AG09319 (cell line): ENCODE measurements at regions not wholly inside any gene's neighbourhood (a gene's known extent, or its start where the extent isn't known, plus 50 kb on each side); places are given as distances from the start of the nearest gene placed in this dataset.

Experiments
- DNase-seq: peaks from one replicate; pipeline ENCODE4 v3.0.0-alpha.2; 2010; ENCODE audit warnings: low read depth; ENCODE audit errors: extremely low read depth
- CTCF ChIP-seq: IDR thresholded peaks from 2 replicates; pipeline ENCODE4 v1.5.1; 2011; ENCODE audit warnings: low read depth, mild to moderate bottlenecking, inconsistent platforms, low read length, moderate library complexity

DNA sequence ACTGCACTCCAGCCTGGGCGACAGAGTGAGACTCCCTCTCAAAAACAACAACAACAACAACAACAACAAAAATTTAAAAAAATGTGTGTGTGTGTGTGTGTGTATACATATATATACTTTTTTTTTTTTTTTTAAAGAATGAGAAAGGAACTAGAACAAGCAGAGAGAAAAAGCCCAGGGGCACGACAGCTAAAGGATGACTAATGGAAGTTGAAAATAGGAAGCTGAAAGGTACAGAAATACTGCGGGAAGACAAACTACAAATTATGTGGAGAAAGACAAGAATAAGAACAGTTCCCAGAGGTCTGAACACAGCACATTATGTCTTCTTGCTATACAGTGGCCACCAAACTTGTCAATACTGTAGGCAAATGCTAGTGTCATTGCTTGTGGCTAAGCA is 141.9 kb upstream of the PRSS1 start:
- no peak for TF ChIP-seq CTCF
- no peak for DNase-seq

DNA sequence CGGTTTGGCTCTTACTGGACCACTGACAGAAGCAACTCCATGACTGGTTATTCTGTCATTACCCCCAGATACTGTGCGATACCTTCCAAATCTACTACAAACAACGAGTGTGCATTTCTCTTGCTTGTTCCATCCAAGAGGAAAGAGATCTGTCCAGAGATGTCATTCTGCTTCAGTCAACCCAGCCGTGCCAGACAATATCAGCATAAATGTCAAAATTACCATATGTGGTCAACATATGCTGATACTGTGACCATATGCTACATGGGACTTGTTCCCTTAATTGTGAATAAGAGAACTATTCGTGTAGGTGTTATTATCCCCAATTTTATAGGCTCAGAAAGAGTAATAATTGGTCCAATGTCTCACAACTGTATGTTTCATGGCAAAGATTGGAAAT is 143.2 kb upstream of the PRSS1 start:
- DNase-seq = no peak
- no peak for TF ChIP-seq CTCF

- no peak for DNase-seq
- no peak for TF ChIP-seq CTCF
Observed at GRCh38 chr7:142604671-142605070, 144.6 kb upstream of the PRSS1 start.

- peak; percentile 91 for TF ChIP-seq CTCF
- peak; percentile 29 for DNase-seq
Observed at GRCh38 chr7:142603870-142604448, 145.3 kb upstream of the PRSS1 start.

- no peak for TF ChIP-seq CTCF
- no peak for DNase-seq
Observed at GRCh38 chr7:142602756-142603155, 146.5 kb upstream of the PRSS1 start.

DNA sequence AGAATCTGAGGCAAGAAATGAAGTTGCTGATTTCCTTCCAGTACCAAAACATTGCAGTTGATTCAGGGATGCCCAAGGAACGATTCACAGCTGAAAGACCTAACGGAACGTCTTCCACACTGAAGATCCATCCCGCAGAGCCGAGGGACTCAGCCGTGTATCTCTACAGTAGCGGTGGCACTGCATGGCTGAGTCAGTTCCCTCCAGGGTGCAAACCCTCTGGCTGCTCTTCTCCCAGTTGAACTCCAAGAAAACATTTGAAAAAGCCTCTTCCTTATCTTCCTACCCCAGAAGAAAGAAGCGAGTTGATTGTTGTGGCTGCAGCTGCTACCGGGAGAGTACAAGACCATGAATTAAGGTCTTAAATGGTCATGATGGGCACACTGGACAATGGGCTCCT is 147.1 kb upstream of the PRSS1 start:
- no peak for TF ChIP-seq CTCF
- no peak for DNase-seq

- TF ChIP-seq CTCF = no peak
- DNase-seq = no peak
Observed at GRCh38 chr7:142598297-142598696, 151.0 kb upstream of the PRSS1 start.
